Smooth muscle cell (in vitro differentiated cells): ENCODE measurements at regions not wholly inside any gene's neighbourhood (a gene's known extent, or its start where the extent isn't known, plus 50 kb on each side); places are given as distances from the start of the nearest gene placed in this dataset.
"Not testable (repeated sequence)": the region's sequence is repeated elsewhere in the genome, so short reads cannot be mapped to it uniquely, and the experiment has no call there.

ENCODE experiments used
- DNase-seq: peaks from one replicate; lab custom pipeline; 2025; ENCODE audit not compliant: unreplicated experiment; lab: John Stamatoyannopoulos, UW
- H2AFZ ChIP-seq: fragments of 200-600 bp; sonication (generic); 2 replicates; pipeline ENCODE4 v1.6.0; 2016; ENCODE audit warnings: antibody characterized with exemption, low read depth, mild to moderate bottlenecking
- H3F3A ChIP-seq: fragments of 200-600 bp; sonication (generic); 2 replicates; pipeline ENCODE4 v1.6.0; 2017; ENCODE audit warnings: antibody characterized with exemption, low read depth
- H3K27ac ChIP-seq: fragments of 200-600 bp; sonication (generic); 2 replicates; pipeline ENCODE4 v1.5.1; 2016; ENCODE audit warnings: low read depth, mild to moderate bottlenecking
- H3K27me3 ChIP-seq: fragments of 200-600 bp; sonication (generic); 2 replicates; pipeline ENCODE4 v1.6.1; 2016; ENCODE audit warnings: low read depth, mild to moderate bottlenecking
- H3K36me3 ChIP-seq: fragments of 200-600 bp; sonication (generic); 2 replicates; pipeline ENCODE4 v1.5.1; 2016; ENCODE audit warnings: low read depth
- H3K4me1 ChIP-seq: fragments of 200-600 bp; sonication (generic); 2 replicates; pipeline ENCODE4 v1.5.1; 2016; ENCODE audit warnings: low read depth
- H3K4me2 ChIP-seq: fragments of 200-600 bp; sonication (generic); 2 replicates; pipeline ENCODE4 v1.6.0; 2016; ENCODE audit warnings: mild to moderate bottlenecking
- H3K4me3 ChIP-seq: fragments of 200-600 bp; sonication (generic); 2 replicates; pipeline ENCODE4 v1.5.1; 2016; ENCODE audit warnings: mild to moderate bottlenecking
- H3K79me2 ChIP-seq: fragments of 200-600 bp; sonication (generic); 2 replicates; pipeline ENCODE4 v1.6.0; 2016; ENCODE audit warnings: low read depth, mild to moderate bottlenecking
- H3K9ac ChIP-seq: fragments of 200-600 bp; sonication (generic); 2 replicates; pipeline ENCODE4 v1.6.0; 2016; ENCODE audit warnings: low read depth
- H3K9me3 ChIP-seq: fragments of 200-600 bp; sonication (generic); replicated peaks from 2 replicates; pipeline ENCODE4 v1.5.1; 2016; ENCODE audit warnings: low read depth
- H4K20me1 ChIP-seq: fragments of 200-600 bp; sonication (generic); 2 replicates; pipeline ENCODE4 v1.6.0; 2016; ENCODE audit warnings: low read depth
- CTCF ChIP-seq: fragments of 200-600 bp; sonication (generic); IDR thresholded peaks from 2 replicates; pipeline ENCODE4 v1.5.1; 2017; ENCODE audit warnings: borderline replicate concordance, mild to moderate bottlenecking, antibody characterized with exemption; ENCODE audit not compliant: insufficient read depth, poor library complexity, severe bottlenecking
- WGBS: methylation state at CpG from one replicate; pipeline ENCODE4 v1.1.7; 2016; ENCODE audit warnings: low lambda C conversion rate; 5-methylcytosine and 5-hydroxymethylcytosine counted together

- WGBS, result 92% methylated on average over 3 of the region's 3 CpGs
- no peak for TF ChIP-seq CTCF
These were observed 149.0 kb upstream of the GOT2 start for GRCh38 chr16:58883131-58883530.

GRCh38 chr16:58882292-58882691 lies 148.2 kb upstream of the GOT2 start:
- TF ChIP-seq CTCF, result no peak
- Histone ChIP-seq H3K9ac (no peak overlapping the region), H3K9me3 (no peaks in the 10 kb centered on the region), H3F3A (no peaks in the 10 kb centered on the region), H3K4me3 (no peak overlapping the region), H3K27ac (no peak overlapping the region), H3K4me1 (no peaks in the 10 kb centered on the region), H2AFZ (no peak overlapping the region), H3K4me2 (no peak overlapping the region), H3K36me3 (no peaks in the 10 kb centered on the region), H3K79me2 (no peaks in the 10 kb centered on the region), H4K20me1 (no peaks in the 10 kb centered on the region), H3K27me3 (no peaks in the 10 kb centered on the region)
- no peak for DNase-seq
- WGBS, result 92% methylated on average over 5 of the region's 5 CpGs

More at GRCh38 chr16:58883131-58883530, 149.0 kb upstream of the GOT2 start:
- H4K20me1 ChIP-seq, result no peaks in the 10 kb centered on the region
- H3F3A ChIP-seq, result no peaks in the 10 kb centered on the region
- no peak overlapping the region for H2AFZ ChIP-seq
- no peak overlapping the region for H3K4me2 ChIP-seq
- H3K9me3 ChIP-seq, result no peaks in the 10 kb centered on the region
- DNase-seq, result no peak
- H3K79me2 ChIP-seq, result no peaks in the 10 kb centered on the region
- H3K4me3 ChIP-seq, result no peak overlapping the region
- H3K9ac ChIP-seq, result no peak overlapping the region
- no peak overlapping the region for H3K27ac ChIP-seq
- H3K4me1 ChIP-seq, result no peaks in the 10 kb centered on the region
- H3K36me3 ChIP-seq, result no peaks in the 10 kb centered on the region
- H3K27me3 ChIP-seq, result no peaks in the 10 kb centered on the region

- 95% methylated on average over 11 of the region's 11 CpGs for WGBS
- not testable (repeated sequence) for H2AFZ ChIP-seq
These were observed 144.5 kb upstream of the GOT2 start for GRCh38 chr16:58878641-58879040.

DNA sequence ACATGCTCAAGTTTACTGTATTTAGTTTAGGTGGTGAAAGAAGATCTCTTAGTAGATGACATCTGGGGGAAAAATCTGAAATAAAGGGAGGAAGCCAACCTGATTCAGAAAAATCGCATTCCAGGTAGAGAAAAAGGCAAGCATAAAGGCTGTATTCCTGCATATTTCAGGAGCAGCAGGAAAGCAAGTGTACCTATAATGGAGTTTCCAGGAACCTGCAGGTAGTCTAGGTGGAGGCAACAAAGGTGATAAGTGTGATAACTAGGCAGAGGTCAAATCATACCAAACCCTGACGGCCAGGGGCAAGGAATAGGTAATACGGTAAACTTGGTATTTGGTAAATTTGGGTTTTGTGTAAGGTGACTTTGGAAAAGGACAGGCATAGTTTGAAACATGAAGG lies 132.8 kb upstream of the GOT2 start:
- no peak for TF ChIP-seq CTCF
- H3K27me3 ChIP-seq, result no peaks in the 10 kb centered on the region
- H3K36me3 ChIP-seq, result no peaks in the 10 kb centered on the region
- no peak overlapping the region for H3K27ac ChIP-seq
- no peaks in the 10 kb centered on the region for H3K9me3 ChIP-seq
- no peaks in the 10 kb centered on the region for H4K20me1 ChIP-seq
- no peaks in the 10 kb centered on the region for H3F3A ChIP-seq
- no peak overlapping the region for H3K9ac ChIP-seq
- WGBS, result 58% methylated on average over 3 of the region's 3 CpGs
- no peaks in the 10 kb centered on the region for H3K79me2 ChIP-seq
- DNase-seq, result no peak
- H3K4me1 ChIP-seq, result peaks cover 6% of the 10 kb centered on the region
- no peak overlapping the region for H3K4me2 ChIP-seq
- H3K4me3 ChIP-seq, result no peak overlapping the region
- H2AFZ ChIP-seq, result no peak overlapping the region

More at GRCh38 chr16:58878641-58879040, 144.5 kb upstream of the GOT2 start:
- DNase-seq, H3K79me2 ChIP-seq, H3F3A ChIP-seq, H3K27ac ChIP-seq, H4K20me1 ChIP-seq, H3K36me3 ChIP-seq, H3K9me3 ChIP-seq, H3K4me3 ChIP-seq, H3K27me3 ChIP-seq, H3K4me2 ChIP-seq, H3K9ac ChIP-seq, H3K4me1 ChIP-seq: not testable (repeated sequence)
